ENCODE measurements at regions not wholly inside any gene's neighbourhood (a gene's known extent, or its start where the extent isn't known, plus 50 kb on each side); places are given as distances from the start of the nearest gene placed in this dataset.

DNA sequence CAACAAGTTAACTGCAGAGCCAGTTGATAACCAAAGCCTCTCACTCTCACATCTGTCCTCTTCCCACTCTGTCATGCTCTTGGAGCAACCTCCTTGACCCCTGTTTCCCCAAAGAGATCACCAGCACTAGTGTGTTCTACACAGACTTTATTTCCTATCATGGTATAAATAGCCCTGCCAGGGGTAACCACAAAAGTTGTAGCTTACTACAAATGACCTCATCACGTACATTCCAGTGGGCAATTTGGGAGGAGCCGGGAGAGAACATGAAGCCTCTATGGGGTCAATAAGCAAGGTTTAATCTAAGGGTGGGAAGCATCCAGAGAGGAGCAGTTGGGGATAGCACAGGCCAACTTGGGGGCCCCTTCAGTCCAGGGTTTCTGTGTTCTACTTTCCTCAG, 186.5 kb downstream of the KCNA5 start:
- no peaks in the 10 kb centered on the region for H3F3A ChIP-seq (ENCODE audit: low read depth)
- H3K4me2 ChIP-seq: no peak overlapping the region
- H3K27ac ChIP-seq: no peak overlapping the region
- peaks cover 13% of the 10 kb centered on the region for H3K27me3 ChIP-seq
- peaks cover 12% of the 10 kb centered on the region for H3K27me3 Mint-ChIP-seq (ENCODE audit: insufficient read depth, low read depth)
- H3K36me3 Mint-ChIP-seq: no peaks in the 10 kb centered on the region
- no peaks in the 10 kb centered on the region for H3K79me2 ChIP-seq (ENCODE audit: low read depth)
- H3K27ac Mint-ChIP-seq: no peak overlapping the region
- H3K9me3 ChIP-seq (ENCODE audit: low read depth): peaks cover 8% of the 10 kb centered on the region
- H4K20me1 ChIP-seq (ENCODE audit: low read depth): no peaks in the 10 kb centered on the region
- H3K9ac ChIP-seq: no peak overlapping the region
- no peak for DNase-seq (ENCODE audit: low spot score)
- no peak overlapping the region for H2AFZ ChIP-seq (replicated peaks)
- no peak overlapping the region for H3K4me3 ChIP-seq
- H3K36me3 ChIP-seq: no peaks in the 10 kb centered on the region
- peaks cover 7% of the 10 kb centered on the region for H3K9me3 Mint-ChIP-seq
- TF ChIP-seq EZH2phosphoT487 (IDR thresholded peaks at IDR 0.05) (no peak), EZH2 (IDR thresholded peaks at IDR 0.05) (no peak)
- TF ChIP-seq, protein P1, sequence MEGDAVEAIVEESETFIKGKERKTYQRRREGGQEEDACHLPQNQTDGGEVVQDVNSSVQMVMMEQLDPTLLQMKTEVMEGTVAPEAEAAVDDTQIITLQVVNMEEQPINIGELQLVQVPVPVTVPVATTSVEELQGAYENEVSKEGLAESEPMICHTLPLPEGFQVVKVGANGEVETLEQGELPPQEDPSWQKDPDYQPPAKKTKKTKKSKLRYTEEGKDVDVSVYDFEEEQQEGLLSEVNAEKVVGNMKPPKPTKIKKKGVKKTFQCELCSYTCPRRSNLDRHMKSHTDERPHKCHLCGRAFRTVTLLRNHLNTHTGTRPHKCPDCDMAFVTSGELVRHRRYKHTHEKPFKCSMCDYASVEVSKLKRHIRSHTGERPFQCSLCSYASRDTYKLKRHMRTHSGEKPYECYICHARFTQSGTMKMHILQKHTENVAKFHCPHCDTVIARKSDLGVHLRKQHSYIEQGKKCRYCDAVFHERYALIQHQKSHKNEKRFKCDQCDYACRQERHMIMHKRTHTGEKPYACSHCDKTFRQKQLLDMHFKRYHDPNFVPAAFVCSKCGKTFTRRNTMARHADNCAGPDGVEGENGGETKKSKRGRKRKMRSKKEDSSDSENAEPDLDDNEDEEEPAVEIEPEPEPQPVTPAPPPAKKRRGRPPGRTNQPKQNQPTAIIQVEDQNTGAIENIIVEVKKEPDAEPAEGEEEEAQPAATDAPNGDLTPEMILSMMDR (IDR thresholded peaks at IDR 0.05): no peak
- peaks cover 10% of the 10 kb centered on the region for H3K4me1 ChIP-seq
- no peak overlapping the region for H3K4me3 Mint-ChIP-seq
- H3K4me1 Mint-ChIP-seq: no peaks in the 10 kb centered on the region

DNA sequence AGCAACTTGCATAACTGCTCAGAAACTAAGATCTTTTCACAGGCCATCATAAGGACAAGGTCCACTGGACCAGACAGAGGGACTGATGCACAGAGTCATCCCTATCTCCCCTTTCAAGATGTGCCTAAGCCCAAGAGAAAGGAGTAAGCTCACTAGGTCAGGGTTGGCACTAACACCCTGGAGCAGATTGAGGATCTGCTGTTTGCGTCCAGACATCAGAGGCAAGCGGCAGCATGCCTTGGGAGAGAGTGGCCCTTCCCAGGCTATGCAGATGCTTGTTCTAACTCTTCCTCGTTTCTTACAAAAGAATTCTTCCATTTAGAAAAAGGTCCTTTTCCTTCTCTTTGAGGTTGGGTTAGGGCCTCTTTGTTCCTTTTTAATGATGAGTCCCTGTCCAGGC, 187.2 kb downstream of the KCNA5 start:
- no peak overlapping the region for H2AFZ ChIP-seq (replicated peaks)
- no peaks in the 10 kb centered on the region for H3K36me3 ChIP-seq
- no peaks in the 10 kb centered on the region for H4K20me1 ChIP-seq (ENCODE audit: low read depth)
- no peak overlapping the region for H3K4me2 ChIP-seq
- H3F3A ChIP-seq (ENCODE audit: low read depth): no peaks in the 10 kb centered on the region
- TF ChIP-seq EZH2phosphoT487 (IDR thresholded peaks at IDR 0.05): no peak
- TF ChIP-seq EZH2 (IDR thresholded peaks at IDR 0.05): no peak
- TF ChIP-seq, protein P1 (IDR thresholded peaks at IDR 0.05): no peak
- H3K27me3 ChIP-seq: peaks cover 8% of the 10 kb centered on the region
- Mint-ChIP-seq H3K27ac (no peak overlapping the region), H3K27me3 (ENCODE audit: insufficient read depth, low read depth) (peaks cover 9% of the 10 kb centered on the region), H3K4me3 (no peak overlapping the region), H3K9me3 (peaks cover 7% of the 10 kb centered on the region), H3K4me1 (no peaks in the 10 kb centered on the region), H3K36me3 (no peaks in the 10 kb centered on the region)
- H3K9me3 ChIP-seq (ENCODE audit: low read depth): peaks cover 8% of the 10 kb centered on the region
- H3K79me2 ChIP-seq (ENCODE audit: low read depth): no peaks in the 10 kb centered on the region
- H3K4me1 ChIP-seq: peaks cover 10% of the 10 kb centered on the region
- H3K4me3 ChIP-seq: no peak overlapping the region
- no peak for DNase-seq (ENCODE audit: low spot score)
- no peak overlapping the region for H3K9ac ChIP-seq
- H3K27ac ChIP-seq: no peak overlapping the region

DNA sequence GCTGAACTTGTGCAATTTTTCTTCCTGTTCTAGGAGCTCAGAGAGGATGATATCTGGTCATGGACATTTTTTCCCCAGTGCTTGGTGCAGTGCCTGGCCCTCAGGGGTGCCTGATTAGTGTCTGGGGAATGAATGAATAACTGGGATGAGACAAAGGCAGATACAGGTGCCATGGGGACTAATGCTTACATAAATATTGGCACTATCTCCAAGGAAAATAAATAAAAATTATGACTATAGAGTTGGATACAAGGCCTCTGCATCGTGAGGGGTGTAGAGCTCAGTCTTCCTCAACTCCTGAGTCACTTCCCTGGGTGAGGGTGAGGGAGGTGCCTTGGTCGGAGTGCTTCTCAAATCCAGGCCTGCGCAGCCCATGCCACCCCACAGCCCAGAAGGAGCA, 188.6 kb downstream of the KCNA5 start:
- Mint-ChIP-seq H3K27me3 (ENCODE audit: insufficient read depth, low read depth) (peaks cover 4% of the 10 kb centered on the region), H3K36me3 (no peaks in the 10 kb centered on the region), H3K27ac (no peak overlapping the region), H3K4me3 (no peak overlapping the region), H3K4me1 (no peaks in the 10 kb centered on the region), H3K9me3 (peaks cover 7% of the 10 kb centered on the region)
- H3K4me2 ChIP-seq: no peak overlapping the region
- H3K4me1 ChIP-seq: peaks cover 10% of the 10 kb centered on the region
- H4K20me1 ChIP-seq (ENCODE audit: low read depth): no peaks in the 10 kb centered on the region
- no peak overlapping the region for H2AFZ ChIP-seq (replicated peaks)
- H3K79me2 ChIP-seq (ENCODE audit: low read depth): no peaks in the 10 kb centered on the region
- no peak overlapping the region for H3K9ac ChIP-seq
- H3K36me3 ChIP-seq: no peaks in the 10 kb centered on the region
- TF ChIP-seq EZH2 (IDR thresholded peaks at IDR 0.05) (no peak), EZH2phosphoT487 (IDR thresholded peaks at IDR 0.05) (no peak)
- TF ChIP-seq, protein P1 (IDR thresholded peaks at IDR 0.05): no peak
- no peak overlapping the region for H3K27ac ChIP-seq
- peaks cover 8% of the 10 kb centered on the region for H3K9me3 ChIP-seq (ENCODE audit: low read depth)
- no peak overlapping the region for H3K4me3 ChIP-seq
- no peak for DNase-seq (ENCODE audit: low spot score)
- no peaks in the 10 kb centered on the region for H3K27me3 ChIP-seq
- H3F3A ChIP-seq (ENCODE audit: low read depth): no peaks in the 10 kb centered on the region
